WTC11 (cell line): ENCODE measurements at regions not wholly inside any gene's neighbourhood (a gene's known extent, or its start where the extent isn't known, plus 50 kb on each side); places are given as distances from the start of the nearest gene placed in this dataset.

ENCODE experiments used
- ATF2 ChIP-seq: sonication (generic); formaldehyde crosslinking; IDR thresholded peaks from 2 replicates; pipeline ENCODE4 v1.8.1; 2022; ENCODE audit warnings: low read depth, missing genetic modification reagents, borderline replicate concordance
- CBFB ChIP-seq: sonication (generic); formaldehyde crosslinking; IDR thresholded peaks from 2 replicates; pipeline ENCODE4 v1.8.1; 2022; ENCODE audit warnings: mild to moderate bottlenecking, low read depth, missing genetic modification reagents
- CTCF ChIP-seq: fragments of 200-600 bp; IDR thresholded peaks from 2 replicates; pipeline ENCODE4 v1.8.0; 2022; ENCODE audit warnings: antibody characterized with exemption
- IRF1 ChIP-seq: sonication (generic); formaldehyde crosslinking; IDR thresholded peaks from 2 replicates; pipeline ENCODE4 v1.8.0; 2023; ENCODE audit warnings: missing genetic modification reagents
- JUN ChIP-seq: sonication (generic); formaldehyde crosslinking; IDR thresholded peaks from 2 replicates; pipeline ENCODE4 v1.8.0; 2023; ENCODE audit warnings: mild to moderate bottlenecking, missing genetic modification reagents
- TEAD4 ChIP-seq: sonication (generic); formaldehyde crosslinking; IDR thresholded peaks from 2 replicates; pipeline ENCODE4 v1.8.0; 2022; ENCODE audit warnings: mild to moderate bottlenecking, missing genetic modification reagents
- USF1 ChIP-seq: sonication (generic); formaldehyde crosslinking; IDR thresholded peaks from 2 replicates; pipeline ENCODE4 v1.8.0; 2022; ENCODE audit warnings: mild to moderate bottlenecking, missing genetic modification reagents
- ZNF232 ChIP-seq: sonication (generic); formaldehyde crosslinking; IDR thresholded peaks from 2 replicates; pipeline ENCODE4 v1.8.0; 2022; ENCODE audit warnings: mild to moderate bottlenecking, missing genetic modification reagents

- TF ChIP-seq CBFB (CRISPR knock-in tag) (no peak), CTCF (no peak), USF1 (CRISPR knock-in tag) (no peak), ATF2 (no peak), TEAD4 (CRISPR knock-in tag) (no peak), ZNF232 (no peak), JUN (CRISPR knock-in tag) (no peak), IRF1 (CRISPR knock-in tag) (no peak)
Observed at GRCh38 chr6:2526766-2527165, 224.0 kb downstream of the MYLK4 start.
